GM12872 (cell line): ENCODE measurements at regions not wholly inside any gene's neighbourhood (a gene's known extent, or its start where the extent isn't known, plus 50 kb on each side); places are given as distances from the start of the nearest gene placed in this dataset.

Source experiments
- TF ChIP-seq, protein P1 (sequence below): IDR thresholded peaks from 3 replicates; pipeline ENCODE4 v1.5.1; 2011; ENCODE audit warnings: low read depth, mild to moderate bottlenecking, low read length, moderate library complexity; ENCODE audit not compliant: insufficient read depth

DNA sequence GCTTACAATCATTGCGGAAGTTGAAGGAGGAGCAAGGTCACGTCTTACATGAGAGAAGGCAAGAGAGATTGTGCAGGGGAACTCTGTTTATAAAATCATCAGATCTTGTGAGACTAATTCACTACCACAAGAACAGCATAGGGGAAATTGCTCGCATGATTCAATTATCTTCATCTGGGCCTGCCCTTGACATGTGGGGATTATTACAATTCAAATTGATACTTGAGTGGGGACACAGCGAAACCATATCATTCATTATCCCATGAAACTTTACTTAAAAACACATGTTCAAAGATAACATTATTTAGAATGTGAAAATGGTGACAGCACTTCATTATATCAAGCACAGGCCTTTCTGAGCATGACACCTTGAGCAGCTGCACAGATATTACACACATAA, 1087.8 kb downstream of the C4orf33 start:
- TF ChIP-seq, protein P1, sequence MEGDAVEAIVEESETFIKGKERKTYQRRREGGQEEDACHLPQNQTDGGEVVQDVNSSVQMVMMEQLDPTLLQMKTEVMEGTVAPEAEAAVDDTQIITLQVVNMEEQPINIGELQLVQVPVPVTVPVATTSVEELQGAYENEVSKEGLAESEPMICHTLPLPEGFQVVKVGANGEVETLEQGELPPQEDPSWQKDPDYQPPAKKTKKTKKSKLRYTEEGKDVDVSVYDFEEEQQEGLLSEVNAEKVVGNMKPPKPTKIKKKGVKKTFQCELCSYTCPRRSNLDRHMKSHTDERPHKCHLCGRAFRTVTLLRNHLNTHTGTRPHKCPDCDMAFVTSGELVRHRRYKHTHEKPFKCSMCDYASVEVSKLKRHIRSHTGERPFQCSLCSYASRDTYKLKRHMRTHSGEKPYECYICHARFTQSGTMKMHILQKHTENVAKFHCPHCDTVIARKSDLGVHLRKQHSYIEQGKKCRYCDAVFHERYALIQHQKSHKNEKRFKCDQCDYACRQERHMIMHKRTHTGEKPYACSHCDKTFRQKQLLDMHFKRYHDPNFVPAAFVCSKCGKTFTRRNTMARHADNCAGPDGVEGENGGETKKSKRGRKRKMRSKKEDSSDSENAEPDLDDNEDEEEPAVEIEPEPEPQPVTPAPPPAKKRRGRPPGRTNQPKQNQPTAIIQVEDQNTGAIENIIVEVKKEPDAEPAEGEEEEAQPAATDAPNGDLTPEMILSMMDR = no peak

DNA sequence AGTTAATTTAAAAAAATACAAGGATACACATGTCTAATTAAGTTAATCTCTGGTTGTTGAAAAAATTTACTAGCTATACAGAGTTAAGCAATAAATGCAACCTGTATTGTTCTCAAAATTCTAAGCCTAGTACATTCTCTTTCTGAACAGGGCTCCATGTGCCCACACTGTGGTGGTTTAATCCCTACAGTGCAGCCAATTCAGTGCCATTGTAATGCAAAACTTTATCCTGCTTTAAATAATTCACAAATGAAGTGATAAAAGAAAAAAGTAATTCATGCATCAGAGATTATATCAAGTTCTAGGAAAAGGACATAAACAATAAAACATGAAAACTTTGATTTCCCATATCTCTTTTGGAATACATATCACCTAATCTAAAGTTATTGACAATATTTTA, 1089.2 kb downstream of the C4orf33 start:
- TF ChIP-seq, protein P1 = no peak

DNA sequence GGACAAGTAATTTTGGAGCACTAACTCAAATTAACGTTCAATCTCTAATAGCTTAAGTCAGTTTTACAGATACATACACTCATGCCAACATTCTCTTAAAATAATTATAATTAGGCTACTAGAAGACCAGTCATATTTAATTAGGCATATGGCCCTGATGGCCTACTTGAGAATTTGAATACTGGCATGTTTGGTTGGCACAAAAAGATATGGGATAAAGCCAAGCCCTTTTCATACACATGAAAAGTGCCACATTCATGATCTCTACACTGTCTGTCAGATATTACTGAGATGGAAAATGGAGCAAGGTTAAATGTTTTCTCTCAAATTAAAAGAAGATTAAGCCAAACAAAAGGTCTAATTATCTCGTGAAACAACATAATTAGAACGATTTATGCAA, 1091.0 kb downstream of the C4orf33 start:
- TF ChIP-seq, protein P1 = no peak

DNA sequence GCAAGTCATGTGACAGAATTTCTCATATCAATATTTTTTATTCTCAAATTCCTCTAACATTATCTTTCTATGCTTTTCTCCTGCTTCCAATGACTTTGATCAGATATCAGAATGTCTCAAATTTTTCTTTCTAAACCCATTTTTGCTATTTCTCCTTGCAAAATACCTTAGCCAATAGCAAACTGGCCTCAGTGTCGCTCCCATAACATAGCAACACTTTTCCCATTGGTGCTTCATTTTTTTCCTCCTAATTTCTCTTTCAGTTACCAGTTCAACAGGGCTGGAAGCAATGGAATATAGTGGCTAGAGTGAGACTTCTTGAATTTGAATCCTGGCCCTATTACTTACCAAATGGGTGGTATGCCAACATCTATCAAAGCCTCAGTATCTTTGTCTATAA, 1091.6 kb downstream of the C4orf33 start:
- TF ChIP-seq, protein P1 = no peak

DNA sequence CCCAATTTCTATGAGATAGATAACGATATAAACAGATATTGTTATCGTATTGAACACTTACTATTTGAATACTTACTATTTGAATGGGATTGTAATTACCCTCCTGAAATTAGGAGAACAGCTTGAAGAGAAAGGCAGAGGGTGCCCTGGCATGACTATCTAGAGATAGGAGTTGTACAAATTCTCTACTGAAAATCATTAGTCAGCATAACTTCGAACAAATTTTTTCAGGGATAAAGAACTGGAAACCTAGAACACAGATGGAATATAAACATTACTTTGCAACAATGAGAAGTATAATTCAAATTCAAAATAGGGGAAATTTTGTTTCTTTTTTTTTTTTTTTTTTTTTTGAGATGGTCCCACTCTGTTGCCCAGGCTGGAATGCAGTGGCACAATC, 1096.8 kb downstream of the C4orf33 start:
- TF ChIP-seq, protein P1 = no peak

DNA sequence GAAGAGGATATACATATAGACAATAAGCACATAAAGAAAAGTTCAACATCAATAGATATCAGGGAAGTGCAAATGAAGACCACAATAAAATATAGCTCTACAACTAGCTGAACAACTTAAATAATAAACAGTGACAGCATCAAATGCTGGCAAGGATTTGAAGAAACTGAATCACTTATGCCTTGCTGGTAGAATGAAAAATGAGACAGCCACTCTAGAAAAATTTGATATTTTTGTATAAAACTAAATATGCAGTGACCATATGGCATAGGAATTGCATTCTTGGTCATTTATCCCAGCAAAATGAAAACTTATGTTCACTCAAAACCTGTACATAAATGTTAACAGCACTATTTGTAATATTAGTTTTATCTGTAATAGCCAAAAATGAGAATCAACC, 1102.0 kb downstream of the C4orf33 start:
- TF ChIP-seq, protein P1 = no peak

DNA sequence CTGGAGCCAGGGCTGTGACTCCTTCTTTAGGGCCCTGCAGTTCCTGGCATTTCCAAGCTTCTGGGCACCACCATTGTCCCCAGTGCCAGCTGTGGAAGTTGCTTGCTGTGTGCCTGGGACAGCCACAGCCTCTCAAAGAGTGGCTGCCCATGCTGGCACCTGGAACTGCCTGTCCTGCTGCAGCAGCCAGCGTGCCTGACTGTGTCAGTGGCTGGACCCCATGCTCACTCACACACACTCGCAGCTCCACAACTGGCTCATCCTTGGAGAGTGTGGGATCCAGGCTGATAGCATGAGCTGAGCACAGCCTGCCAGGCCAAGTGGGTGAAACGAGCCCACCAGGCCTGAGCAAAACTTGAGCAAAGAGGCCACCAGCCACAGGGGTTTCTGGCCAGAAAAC, 1107.6 kb downstream of the C4orf33 start:
- TF ChIP-seq, protein P1 = no peak

DNA sequence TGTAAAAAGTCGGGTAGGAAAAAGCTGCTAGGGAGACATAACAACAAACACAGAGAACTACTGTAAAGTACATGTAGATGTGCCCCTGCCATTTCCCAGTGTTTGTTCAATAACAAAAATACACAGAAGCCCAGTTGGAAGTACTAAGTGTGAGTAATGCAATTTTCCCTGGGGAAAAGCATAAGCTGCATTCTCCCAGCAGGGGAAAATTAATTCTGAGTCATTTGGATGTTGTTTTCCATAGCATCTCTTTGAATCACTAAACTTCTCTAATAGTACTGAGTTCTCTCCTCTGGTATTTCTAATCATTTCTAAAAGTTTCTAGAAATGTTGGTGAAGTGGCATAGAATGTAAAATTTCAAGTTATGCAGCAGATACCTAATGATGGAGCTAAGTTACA, 1114.9 kb downstream of the C4orf33 start:
- TF ChIP-seq, protein P1 = no peak
